Stomach (tissue), 4 donors: ENCODE measurements at regions not wholly inside any gene's neighbourhood (a gene's known extent, or its start where the extent isn't known, plus 50 kb on each side); places are given as distances from the start of the nearest gene placed in this dataset.

ENCODE experiments used
- POLR2A ChIP-seq, 4 donors: fragments of 450-650 bp; IDR thresholded peaks; one replicate each; pipeline ENCODE4 v1.6.1; 2016; ENCODE audit warnings: antibody characterized with exemption in 4 of 4, control low read depth in 2 of 4, mild to moderate bottlenecking in 1 of 4, moderate library complexity in 1 of 4
- TF ChIP-seq, protein P1 (sequence below), 7 experiments: fragments of 450-650 bp in 4 of 7; fragments of 200-600 bp in 3 of 7; sonication (generic) in 3 of 7; IDR thresholded peaks; one replicate each; pipeline ENCODE4 v1.5.1; 2016 to 2019; ENCODE audit warnings: antibody characterized with exemption in 7 of 7, control low read depth in 2 of 7, mild to moderate bottlenecking in 1 of 7

DNA sequence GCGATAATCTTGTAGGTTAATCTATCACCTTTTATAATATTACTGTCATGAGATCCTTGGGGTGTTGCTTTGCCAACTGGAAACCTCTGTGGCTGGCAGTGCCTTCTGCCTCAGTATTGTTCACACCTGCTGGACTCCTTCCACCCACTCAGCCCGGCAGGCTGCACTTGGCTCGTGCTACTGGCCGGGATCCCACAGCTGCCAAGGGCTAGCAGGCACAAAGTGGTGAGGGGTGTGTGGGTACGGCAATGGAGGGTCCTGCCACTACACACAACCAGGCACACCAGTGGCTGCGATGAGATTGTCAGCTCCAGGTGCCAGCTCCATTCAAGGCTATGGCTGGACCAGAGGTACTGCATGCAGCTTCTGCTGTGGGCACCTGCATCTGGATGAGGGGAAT is 191.2 kb upstream of the LYPLAL1 start:
- TF ChIP-seq POLR2A (IDR thresholded peaks at IDR 0.05) = no peak
- TF ChIP-seq, protein P1, sequence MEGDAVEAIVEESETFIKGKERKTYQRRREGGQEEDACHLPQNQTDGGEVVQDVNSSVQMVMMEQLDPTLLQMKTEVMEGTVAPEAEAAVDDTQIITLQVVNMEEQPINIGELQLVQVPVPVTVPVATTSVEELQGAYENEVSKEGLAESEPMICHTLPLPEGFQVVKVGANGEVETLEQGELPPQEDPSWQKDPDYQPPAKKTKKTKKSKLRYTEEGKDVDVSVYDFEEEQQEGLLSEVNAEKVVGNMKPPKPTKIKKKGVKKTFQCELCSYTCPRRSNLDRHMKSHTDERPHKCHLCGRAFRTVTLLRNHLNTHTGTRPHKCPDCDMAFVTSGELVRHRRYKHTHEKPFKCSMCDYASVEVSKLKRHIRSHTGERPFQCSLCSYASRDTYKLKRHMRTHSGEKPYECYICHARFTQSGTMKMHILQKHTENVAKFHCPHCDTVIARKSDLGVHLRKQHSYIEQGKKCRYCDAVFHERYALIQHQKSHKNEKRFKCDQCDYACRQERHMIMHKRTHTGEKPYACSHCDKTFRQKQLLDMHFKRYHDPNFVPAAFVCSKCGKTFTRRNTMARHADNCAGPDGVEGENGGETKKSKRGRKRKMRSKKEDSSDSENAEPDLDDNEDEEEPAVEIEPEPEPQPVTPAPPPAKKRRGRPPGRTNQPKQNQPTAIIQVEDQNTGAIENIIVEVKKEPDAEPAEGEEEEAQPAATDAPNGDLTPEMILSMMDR (IDR thresholded peaks at IDR 0.05) = no peak
